NCI-H187 treated with DMSO at 0.1 percent for 48 hours (cell line): ENCODE measurements at regions not wholly inside any gene's neighbourhood (a gene's known extent, or its start where the extent isn't known, plus 50 kb on each side); places are given as distances from the start of the nearest gene placed in this dataset.

ENCODE experiments used
- DNase-seq: peaks from one replicate; lab custom pipeline; 2025; lab: John Stamatoyannopoulos, UW

DNA sequence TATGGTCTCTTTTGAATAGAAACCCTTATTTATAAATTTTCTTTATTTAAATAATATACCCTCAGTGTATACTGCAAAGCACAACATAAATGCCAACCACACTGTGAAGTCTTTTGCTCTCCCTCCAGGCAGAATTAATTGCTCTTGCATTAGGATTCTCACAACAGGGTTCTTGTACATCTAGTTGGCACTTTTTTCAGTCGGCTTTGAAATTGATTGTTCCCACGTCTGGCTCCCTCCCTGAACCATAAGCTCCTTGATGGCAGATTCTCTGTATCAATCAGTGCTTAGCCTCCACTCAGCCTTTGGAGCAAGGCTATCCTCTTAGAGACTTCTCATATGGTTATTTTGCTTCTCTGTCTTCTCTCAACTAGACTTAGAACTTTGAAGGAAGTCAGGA is 288.0 kb upstream of the POU3F2 start:
- DNase-seq = no peak

DNA sequence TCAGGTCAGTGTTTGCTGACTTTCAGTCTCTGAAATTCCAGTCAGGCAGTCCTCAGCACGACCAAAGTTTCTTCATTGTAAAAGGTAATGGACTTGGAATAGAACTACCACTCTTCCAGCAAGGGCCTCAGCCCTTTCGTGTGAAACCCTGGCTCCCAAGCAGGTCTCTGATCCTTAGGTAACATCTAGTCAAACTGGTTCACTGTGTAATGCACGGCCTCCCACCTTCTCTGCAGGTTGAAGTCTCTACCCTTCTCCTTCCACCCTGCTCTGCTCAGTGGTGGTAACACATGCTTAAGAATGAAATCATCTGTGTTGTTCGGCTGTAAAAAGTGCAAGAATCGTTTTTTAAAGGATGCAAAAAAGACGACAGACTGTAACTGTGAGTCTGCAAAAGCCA is 287.2 kb upstream of the POU3F2 start:
- DNase-seq = no peak

DNA sequence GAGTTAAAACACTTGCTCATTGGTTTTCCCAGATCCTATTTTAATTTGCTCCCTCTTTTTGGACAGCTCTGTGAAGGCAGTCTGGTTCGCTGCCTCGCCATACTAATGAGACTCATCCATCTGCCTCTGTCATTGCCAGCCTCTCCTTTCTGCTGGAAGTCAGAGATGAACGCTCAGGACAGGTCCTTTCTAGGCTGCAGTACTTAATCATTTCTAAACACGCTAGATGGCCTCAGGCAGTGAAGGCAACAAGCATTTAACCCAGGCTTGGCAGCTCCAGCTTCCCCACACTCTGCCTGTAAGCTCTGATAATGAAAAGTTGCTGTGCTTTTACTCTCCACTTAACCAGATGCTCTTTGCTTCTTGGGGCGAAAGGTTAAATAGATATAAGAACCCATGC is 286.7 kb upstream of the POU3F2 start:
- DNase-seq = no peak

GRCh38 chr6:98548301-98548700 is 286.1 kb upstream of the POU3F2 start:
- no peak for DNase-seq

DNA sequence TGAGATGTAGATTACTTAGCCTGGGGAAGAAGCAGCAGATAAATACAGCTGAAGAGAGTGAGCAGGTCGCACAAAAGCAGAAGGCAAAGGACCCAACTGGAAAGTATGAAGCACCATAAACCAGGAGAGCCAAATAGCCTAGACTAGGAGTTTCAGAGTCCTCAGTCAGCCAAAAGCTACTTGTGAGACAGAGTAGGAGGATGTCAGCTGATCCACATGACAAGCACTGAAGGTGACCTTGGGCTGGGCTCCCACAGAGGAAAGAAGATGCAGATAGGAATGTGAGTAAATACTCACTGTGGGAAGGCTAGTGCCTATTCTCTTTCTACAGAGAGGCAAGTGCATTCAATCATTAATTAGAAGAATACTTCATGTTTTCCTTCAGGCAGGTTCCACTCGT is 274.0 kb upstream of the POU3F2 start:
- DNase-seq = no peak

- DNase-seq = no peak
Measured at GRCh38 chr6:98560841-98561240, 273.5 kb upstream of the POU3F2 start.

DNA sequence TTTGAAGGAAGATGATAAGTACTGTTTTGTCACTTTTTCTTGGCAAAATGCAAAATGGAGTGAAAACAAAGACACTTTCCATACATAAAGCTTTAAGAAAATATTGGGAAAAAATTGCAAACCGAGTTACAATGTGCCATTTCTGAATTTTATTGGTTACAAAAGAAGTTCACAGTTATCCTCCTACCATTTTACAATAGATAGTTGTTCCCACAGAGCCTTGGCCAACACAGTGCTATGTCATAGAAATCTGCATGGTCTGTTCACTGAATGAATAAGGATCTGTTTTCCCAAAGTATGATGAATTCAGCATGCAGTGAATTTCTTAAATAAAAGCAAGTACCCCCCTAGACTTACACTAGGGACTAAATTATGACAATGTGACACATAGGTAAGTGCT is 268.2 kb upstream of the POU3F2 start:
- DNase-seq = no peak

DNA sequence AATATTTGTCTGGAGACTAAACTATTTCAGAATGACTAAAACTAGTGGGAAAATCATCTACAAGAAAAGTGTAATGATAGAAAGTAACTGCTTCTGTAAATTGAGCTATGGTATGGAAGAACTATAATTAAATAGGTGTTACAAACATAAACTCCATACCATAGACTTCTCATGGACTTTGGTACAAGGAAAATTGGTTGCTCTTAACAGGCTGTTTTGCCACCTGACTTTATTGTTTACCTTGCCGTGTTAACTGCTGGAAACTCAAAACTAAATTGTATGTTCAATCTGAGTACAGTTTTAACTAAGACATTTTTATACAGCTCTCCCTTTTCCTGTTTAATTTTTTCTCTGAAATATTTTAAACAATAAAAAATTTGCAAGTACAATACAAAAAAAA is 261.8 kb upstream of the POU3F2 start:
- DNase-seq = no peak

DNA sequence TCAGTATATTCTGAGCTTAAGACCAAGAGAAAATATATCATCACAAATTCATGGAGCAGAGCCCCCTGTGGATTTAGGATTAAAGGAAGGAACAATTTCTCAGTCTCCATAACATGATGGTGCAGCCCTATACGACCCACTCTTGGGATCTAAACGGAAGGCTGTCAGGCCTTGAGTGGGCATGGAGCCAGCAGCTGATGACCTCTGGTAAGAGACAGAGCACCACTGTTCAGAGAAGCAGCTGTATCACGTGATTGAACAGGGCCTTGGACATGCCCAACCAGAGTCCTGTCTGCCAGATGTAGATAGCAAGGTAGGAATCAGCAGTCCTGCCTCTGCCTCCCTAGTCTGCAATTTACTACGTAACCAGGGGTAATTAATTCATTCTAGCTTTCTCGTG is 259.4 kb upstream of the POU3F2 start:
- no peak for DNase-seq

GRCh38 chr6:98576791-98577190 is 257.6 kb upstream of the POU3F2 start:
- DNase-seq = no peak

GRCh38 chr6:98578016-98578415 is 256.4 kb upstream of the POU3F2 start:
- DNase-seq = no peak

GRCh38 chr6:98579079-98579478 is 255.3 kb upstream of the POU3F2 start:
- no peak for DNase-seq

DNA sequence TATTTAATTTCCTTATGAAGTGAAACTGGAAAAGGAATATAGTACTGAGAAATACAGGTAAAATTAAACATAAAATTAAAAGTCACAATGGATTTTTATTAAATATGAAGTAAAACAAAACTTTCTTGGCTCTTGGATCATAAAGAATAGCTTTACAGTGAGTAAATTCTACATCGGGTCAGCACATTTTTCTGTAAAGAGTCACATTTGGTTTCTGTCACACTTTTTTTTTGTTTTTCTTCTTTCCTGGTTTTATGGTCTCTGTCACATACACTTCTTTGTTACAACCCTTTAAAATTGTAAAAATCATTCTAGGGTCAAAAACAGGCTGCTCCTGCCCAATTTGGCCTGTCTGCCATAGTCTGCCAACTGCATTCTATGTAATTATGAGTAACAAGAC is 254.4 kb upstream of the POU3F2 start:
- DNase-seq = no peak

GRCh38 chr6:98581705-98582104 is 252.7 kb upstream of the POU3F2 start:
- DNase-seq = no peak

DNA sequence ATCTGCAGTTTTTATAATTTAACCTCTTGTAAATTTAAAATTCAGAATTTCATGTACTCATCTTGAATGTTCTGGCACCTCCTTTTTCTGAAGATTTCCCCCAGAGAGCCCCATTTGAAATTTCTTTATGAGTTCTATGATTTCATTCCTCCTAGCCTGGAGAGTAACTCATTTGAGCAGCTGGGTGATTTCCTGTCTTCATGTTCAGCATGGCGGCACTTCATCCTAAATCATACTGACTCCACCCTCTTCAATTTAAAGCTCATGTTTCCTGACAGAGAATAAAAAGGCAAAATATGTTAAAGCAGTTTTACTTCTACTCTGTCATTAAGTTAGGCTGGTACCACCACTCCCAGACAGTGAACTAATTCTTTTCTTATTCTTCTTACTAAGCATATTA is 250.9 kb upstream of the POU3F2 start:
- DNase-seq = no peak

- DNase-seq = no peak
Measured at GRCh38 chr6:98586163-98586562, 248.2 kb upstream of the POU3F2 start.

GRCh38 chr6:98587555-98587954 is 246.8 kb upstream of the POU3F2 start:
- DNase-seq = no peak

DNA sequence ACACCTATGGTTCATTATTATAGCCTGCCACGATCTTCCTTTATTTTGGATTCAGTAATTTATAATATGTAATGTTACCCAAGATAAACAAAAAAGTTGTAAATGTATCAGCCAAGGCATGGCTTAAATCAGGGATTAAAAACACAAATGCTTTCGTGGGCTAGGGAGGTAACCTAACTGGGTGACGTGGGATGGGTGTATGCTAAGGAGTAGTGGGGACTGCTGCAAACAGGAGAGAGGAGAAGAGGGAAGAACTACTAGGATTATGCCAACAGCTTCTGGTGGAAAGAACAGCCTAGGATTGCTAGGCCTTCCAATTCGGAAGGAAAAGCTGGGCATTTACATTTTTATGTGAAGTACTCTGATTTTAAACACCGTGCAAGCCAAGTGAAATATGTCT is 244.8 kb upstream of the POU3F2 start:
- DNase-seq = no peak

- no peak for DNase-seq
Measured at GRCh38 chr6:98590136-98590681, 244.2 kb upstream of the POU3F2 start.

DNA sequence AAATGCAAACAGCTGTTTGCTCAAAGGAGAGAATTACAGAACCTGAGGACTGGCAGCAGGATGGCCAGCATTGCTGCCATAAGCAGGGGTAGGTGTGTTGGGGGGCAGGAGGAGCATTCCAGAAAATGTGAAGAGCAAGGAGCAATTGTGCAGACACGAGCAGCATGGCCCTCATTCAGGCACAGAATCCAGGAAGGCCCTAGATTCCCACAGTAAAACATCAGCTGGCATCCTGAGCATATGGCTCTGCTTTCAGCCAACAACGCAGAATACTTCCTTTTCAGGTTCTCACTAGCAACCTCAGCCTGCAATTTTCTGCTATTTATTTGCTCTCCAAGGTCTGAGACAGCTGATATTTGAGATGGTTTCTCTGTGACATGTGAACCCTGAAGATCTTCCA is 243.4 kb upstream of the POU3F2 start:
- no peak for DNase-seq

DNA sequence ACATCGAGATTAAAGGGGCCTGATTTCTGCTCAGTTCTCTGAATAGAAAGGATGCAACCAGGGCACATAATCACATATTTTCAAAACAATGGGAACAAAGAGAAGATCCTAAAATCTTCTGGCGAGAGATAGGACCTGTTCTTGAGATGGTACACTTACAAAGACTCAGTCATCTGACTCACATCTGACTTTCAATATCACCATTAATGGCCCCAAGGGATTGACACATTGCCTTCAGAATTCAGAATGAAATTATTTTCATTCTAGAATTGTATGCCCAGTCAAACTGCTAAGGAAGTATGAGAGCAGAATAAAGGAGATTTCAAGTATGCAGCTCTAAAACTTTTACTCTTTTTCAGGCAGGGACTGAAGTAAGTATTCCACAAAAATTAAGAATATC is 240.7 kb upstream of the POU3F2 start:
- DNase-seq = no peak

- DNase-seq = no peak
Measured at GRCh38 chr6:98601716-98602115, 232.7 kb upstream of the POU3F2 start.

DNA sequence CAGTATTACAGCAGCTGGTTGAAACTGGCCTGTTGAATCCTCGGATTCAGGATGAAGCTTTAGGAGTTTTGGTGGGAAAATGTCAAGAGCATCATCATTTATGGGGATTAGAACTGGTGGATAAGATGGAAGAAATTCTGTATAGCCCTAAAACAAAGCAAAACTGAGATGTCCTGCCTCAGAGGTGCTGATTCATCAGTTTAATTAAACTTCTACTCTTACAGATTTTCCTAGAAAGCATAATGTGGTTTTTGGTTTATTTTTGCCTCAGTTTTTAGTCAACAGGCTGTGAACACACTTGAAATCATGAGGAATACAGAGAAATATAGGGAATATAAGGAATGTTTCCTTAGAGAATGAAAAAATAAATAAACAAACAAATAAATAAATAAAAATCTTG is 228.7 kb upstream of the POU3F2 start:
- DNase-seq = no peak

GRCh38 chr6:98627129-98627775 is 207.1 kb upstream of the POU3F2 start:
- DNase-seq = no peak

DNA sequence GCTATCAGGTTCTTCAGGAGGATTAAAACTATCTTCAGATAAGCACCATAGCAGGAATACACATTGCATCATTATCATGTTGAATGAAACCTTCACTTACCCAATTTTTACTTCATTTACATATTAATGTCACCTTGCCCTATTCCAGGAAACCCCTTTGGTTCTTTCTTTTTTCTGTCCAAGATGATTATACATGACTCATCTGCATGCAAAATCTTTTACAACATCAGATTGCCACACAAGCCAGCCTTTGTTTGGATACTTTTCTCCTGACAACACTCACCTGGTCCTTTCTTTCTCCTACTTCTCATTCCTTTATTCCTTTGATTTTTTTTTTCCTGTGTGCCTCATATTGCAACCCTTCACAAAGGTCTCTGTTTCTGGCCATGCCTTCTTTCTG is 200.5 kb upstream of the POU3F2 start:
- DNase-seq = no peak
